ENCODE measurements at regions not wholly inside any gene's neighbourhood (a gene's known extent, or its start where the extent isn't known, plus 50 kb on each side); places are given as distances from the start of the nearest gene placed in this dataset.

DNA sequence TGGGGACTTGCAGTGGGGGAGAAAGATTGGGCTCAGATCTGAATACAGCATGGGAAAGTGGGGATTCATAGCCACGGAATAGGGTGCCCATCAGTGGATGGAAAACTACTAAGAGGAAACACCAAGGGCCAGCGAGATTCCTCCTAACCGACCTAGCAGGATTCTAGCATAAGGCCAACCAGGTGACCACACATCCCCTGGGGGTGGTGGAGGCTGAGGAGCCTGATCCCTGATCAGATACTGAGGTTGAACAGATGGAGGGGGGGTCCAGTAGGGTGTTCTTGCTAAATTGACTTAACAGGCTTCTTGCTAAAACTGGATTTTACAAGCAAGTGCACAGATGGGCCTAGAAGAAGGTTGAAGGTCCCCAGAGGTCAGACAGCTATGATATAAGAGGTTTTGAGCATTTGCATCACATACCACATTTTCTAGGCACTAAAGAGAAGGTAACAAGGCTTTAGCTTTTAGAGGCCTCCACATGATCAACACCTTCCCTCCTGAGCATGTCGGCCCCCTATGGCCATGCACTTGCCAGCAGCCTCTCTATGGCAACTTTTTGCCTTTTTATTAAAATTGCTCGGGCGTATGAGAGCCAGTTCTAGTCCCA lies 69.1 kb upstream of the PUDP start:
- DNase-seq: no peak

DNA sequence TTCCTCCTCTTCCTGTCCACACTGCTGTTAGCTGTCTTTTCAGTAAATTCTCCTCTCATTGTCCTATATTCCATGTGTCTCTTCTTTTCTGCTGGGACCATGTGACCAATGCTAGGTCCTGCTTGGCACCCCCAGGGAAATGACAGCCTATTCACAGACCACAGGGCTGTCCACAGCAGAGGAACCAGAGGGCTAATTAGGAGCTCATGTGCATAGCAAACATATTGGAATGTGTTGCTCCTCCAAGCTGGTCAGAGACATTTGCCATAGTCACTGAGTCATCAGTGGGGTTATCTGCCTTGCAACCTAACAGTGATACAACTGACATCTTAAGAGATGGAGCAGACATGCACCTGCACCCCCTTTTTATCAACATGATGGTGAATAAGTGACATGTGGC lies 67.9 kb upstream of the PUDP start:
- DNase-seq: no peak

DNA sequence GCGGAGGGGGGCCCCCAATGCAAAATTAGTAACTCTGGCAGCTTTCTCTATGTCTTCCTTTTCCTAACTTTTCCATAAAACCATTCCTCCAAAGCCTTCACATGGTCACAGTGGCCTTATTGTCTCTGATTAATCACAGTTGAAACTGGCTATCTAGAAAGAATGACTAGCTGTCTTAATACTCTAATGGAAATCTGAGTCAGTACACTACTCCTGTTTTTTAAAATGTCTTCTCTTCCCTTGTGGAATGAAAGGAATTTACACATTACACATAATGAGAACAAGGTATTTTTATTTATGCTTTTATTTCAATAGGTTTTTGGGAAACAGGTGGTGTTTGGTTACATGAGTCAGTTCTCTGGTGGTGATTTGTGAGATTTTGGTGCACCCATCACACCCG lies 66.3 kb upstream of the PUDP start:
- no peak for DNase-seq

DNA sequence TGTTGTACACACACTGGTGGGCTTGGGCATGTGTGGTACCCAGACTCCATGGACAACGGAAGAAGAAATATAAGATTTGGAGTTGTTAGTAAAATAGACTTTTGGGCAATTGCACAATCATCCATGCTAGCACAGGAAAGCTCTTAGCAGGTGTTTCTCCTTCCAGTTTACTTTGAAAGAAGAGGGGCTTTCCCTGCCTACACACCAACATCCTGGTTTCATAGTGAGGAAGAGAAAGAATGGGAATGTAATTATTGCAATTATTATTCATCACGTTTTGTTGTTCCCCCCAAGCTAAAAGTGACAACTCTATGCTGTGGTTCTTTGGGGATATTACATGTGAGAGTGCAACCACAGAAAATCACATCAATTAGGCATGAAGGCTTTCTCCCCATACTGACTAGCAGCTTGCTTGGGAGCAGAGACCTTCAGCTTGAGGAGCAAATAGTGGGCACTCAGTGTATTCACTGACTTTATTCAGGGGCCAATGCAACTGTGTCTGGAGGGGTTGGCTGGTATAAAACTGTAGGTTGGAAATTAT lies 57.2 kb upstream of the PUDP start:
- DNase-seq: peak; percentile 4

DNA sequence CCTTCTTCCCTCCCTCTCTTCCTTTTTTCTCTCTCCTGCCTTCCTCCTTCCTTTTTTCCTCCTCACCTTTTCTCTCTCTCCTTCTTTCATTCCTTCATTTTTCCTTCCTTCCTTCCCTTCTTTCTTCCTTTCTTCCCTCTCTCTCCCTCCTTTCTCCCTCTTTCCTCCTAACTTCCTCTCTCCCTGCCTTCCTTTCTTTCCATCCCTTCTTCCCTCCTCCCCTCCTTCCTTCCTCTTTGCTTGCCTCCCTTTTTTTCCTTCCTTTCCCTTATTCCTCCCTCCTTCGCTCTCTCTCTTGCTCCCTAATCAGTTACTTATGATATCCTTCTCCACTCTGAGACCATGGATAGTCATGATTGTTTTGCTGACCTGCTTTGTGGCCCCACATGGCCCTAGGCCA lies 56.7 kb upstream of the PUDP start:
- no peak for DNase-seq

DNA sequence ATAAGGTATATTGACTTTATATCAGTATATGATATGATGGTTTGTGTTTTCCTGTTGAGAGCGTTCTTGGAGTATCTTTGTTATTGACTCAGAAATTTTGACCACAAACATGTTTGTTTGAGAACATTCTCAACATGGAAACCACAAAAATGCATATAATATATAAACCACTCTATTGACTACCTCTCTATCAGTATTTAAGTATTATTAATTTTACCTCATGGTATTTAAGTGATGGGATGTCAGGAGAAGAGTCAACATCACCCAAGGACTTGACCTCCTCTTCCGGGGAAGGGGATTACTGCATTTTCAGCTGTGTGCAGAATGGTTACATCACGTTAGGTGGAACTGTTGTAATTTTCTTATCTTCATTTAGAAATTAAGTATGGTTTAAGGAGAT lies 54.3 kb upstream of the PUDP start:
- no peak for DNase-seq

DNA sequence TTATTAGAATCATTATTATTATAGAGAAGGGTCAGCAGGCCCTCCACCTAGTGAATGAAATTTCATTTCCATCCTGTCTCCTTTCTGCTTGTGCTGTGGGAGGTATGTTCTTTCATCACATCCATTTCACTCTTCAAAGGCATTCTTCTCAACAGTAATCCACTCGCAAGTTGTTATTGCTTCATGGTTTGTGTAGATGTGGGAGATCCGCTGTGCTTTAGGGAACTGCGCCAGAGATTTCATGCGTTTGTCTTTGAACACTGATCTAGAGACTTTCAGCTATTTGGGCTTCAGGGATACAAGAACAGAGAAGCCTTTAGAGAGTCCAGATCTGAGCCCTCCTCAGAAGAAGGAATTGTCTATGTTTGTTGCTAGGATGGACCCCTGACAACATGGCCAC lies 53.5 kb upstream of the PUDP start:
- no peak for DNase-seq

DNA sequence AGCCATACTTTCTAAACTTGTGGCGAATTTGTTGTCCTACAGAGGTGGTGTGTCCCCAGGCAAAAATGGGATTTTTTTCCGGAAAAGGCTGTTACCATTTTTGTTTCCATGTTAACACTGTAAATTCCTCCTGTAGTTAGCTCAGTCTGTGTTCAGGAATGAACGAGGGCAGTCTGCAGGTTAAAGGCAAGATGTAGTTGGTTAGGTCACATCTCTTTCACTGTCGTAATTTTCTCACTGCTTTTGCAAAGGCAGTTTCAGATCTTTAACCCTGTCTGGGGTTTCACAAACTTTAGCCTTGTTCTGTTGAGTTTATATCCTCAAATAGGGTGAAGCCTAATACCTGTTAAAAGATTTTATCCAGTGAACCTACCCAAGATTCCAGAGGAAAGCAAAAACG lies 50.5 kb upstream of the PUDP start:
- no peak for DNase-seq
